HG02623 (cell line): ENCODE measurements at regions not wholly inside any gene's neighbourhood (a gene's known extent, or its start where the extent isn't known, plus 50 kb on each side); places are given as distances from the start of the nearest gene placed in this dataset.

ENCODE experiments used
- ATAC-seq: cut with Tn5 transposase; IDR thresholded peaks from one replicate; pipeline ENCODE4 v1.9.1; 2021; ENCODE audit warnings: moderate library complexity; ENCODE audit not compliant: unreplicated experiment

- no peak for ATAC-seq
Measured at GRCh38 chr12:25745281-25745680, 192.2 kb upstream of the LMNTD1 start.

- no peak for ATAC-seq
Measured at GRCh38 chr12:25746131-25746530, 193.0 kb upstream of the LMNTD1 start.

GRCh38 chr12:25752710-25753309 lies 199.7 kb upstream of the LMNTD1 start:
- no peak for ATAC-seq

GRCh38 chr12:25755136-25755970 lies 202.3 kb upstream of the LMNTD1 start:
- ATAC-seq, result no peak

- ATAC-seq, result no peak
Measured at GRCh38 chr12:25755971-25756260, 202.6 kb upstream of the RASSF8 start.

- ATAC-seq, result no peak
Measured at GRCh38 chr12:25757037-25757665, 201.3 kb upstream of the RASSF8 start.

GRCh38 chr12:25759752-25760151 lies 198.7 kb upstream of the RASSF8 start:
- ATAC-seq, result no peak

GRCh38 chr12:25761356-25761755 lies 197.1 kb upstream of the RASSF8 start:
- no peak for ATAC-seq

GRCh38 chr12:25764409-25764808 lies 194.1 kb upstream of the RASSF8 start:
- no peak for ATAC-seq

GRCh38 chr12:25764892-25765291 lies 193.6 kb upstream of the RASSF8 start:
- ATAC-seq, result no peak

- ATAC-seq, result no peak
Measured at GRCh38 chr12:25767606-25768005, 190.9 kb upstream of the RASSF8 start.

GRCh38 chr12:25768151-25768550 lies 190.3 kb upstream of the RASSF8 start:
- ATAC-seq, result no peak

GRCh38 chr12:25769082-25769945 lies 189.2 kb upstream of the RASSF8 start:
- no peak for ATAC-seq

- ATAC-seq, result no peak
Measured at GRCh38 chr12:25771041-25771440, 187.4 kb upstream of the RASSF8 start.

GRCh38 chr12:25771476-25771875 lies 187.0 kb upstream of the RASSF8 start:
- no peak for ATAC-seq

GRCh38 chr12:25775968-25776367 lies 182.5 kb upstream of the RASSF8 start:
- no peak for ATAC-seq

- ATAC-seq, result no peak
Measured at GRCh38 chr12:25780771-25781170, 177.7 kb upstream of the RASSF8 start.

GRCh38 chr12:25781232-25781631 lies 177.2 kb upstream of the RASSF8 start:
- ATAC-seq, result no peak

GRCh38 chr12:25783566-25783965 lies 174.9 kb upstream of the RASSF8 start:
- no peak for ATAC-seq

- no peak for ATAC-seq
Measured at GRCh38 chr12:25784669-25785068, 173.8 kb upstream of the RASSF8 start.

- no peak for ATAC-seq
Measured at GRCh38 chr12:25785134-25785533, 173.3 kb upstream of the RASSF8 start.
